ENCODE measurements at regions not wholly inside any gene's neighbourhood (a gene's known extent, or its start where the extent isn't known, plus 50 kb on each side); places are given as distances from the start of the nearest gene placed in this dataset.

GRCh38 chr17:83151056-83151441 lies 71.6 kb downstream of the METRNL start:
- TF ChIP-seq CTCF (IDR thresholded peaks at IDR 0.05) (no peak), EZH2 (IDR thresholded peaks at IDR 0.05; ENCODE audit: borderline replicate concordance, insufficient read depth, low read depth, low read length, poor library complexity, severe bottlenecking) (no peak)

Measured in B cell (primary cell).